Epithelial cell of proximal tubule (primary cell): ENCODE measurements at regions not wholly inside any gene's neighbourhood (a gene's known extent, or its start where the extent isn't known, plus 50 kb on each side); places are given as distances from the start of the nearest gene placed in this dataset.

Source experiments
- DNase-seq: peaks from one replicate; pipeline ENCODE4 v3.0.0-alpha.2; 2011; ENCODE audit warnings: low read depth
- H3K4me3 ChIP-seq: 2 replicates; pipeline ENCODE4 v1.5.1; 2011; ENCODE audit warnings: low read depth, mild to moderate bottlenecking, low read length
- CTCF ChIP-seq: conservative IDR thresholded peaks from 2 replicates; pipeline ENCODE4 v1.5.1; 2012; ENCODE audit warnings: low read depth, mild to moderate bottlenecking, low read length

- DNase-seq: no peak
- TF ChIP-seq CTCF: no peak
- H3K4me3 ChIP-seq: no peak overlapping the region
These were observed 389.2 kb upstream of the KCNMB2 start for GRCh38 chr3:178147001-178147400.

GRCh38 chr3:178152031-178152806, 384.0 kb upstream of the KCNMB2 start:
- DNase-seq: no peak
- peak; percentile 13 for TF ChIP-seq CTCF
- no peak overlapping the region for H3K4me3 ChIP-seq

- no peak overlapping the region for H3K4me3 ChIP-seq
- no peak for TF ChIP-seq CTCF
- no peak for DNase-seq
These were observed 383.2 kb upstream of the KCNMB2 start for GRCh38 chr3:178152988-178153387.

- H3K4me3 ChIP-seq: no peak overlapping the region
- TF ChIP-seq CTCF: peak; percentile 44
- DNase-seq: no peak
These were observed 380.7 kb upstream of the KCNMB2 start for GRCh38 chr3:178155521-178155920.

- DNase-seq: no peak
- H3K4me3 ChIP-seq: no peak overlapping the region
- TF ChIP-seq CTCF: no peak
These were observed 379.9 kb upstream of the KCNMB2 start for GRCh38 chr3:178156301-178156700.

- no peak for DNase-seq
- TF ChIP-seq CTCF: no peak
- H3K4me3 ChIP-seq: no peak overlapping the region
These were observed 376.5 kb upstream of the KCNMB2 start for GRCh38 chr3:178159691-178160220.

GRCh38 chr3:178169421-178169820, 366.8 kb upstream of the KCNMB2 start:
- DNase-seq: no peak
- TF ChIP-seq CTCF: no peak

More at GRCh38 chr3:178169421-178169820, 366.8 kb upstream of the KCNMB2 start:
- no peak overlapping the region for H3K4me3 ChIP-seq
